ENCODE measurements at regions not wholly inside any gene's neighbourhood (a gene's known extent, or its start where the extent isn't known, plus 50 kb on each side); places are given as distances from the start of the nearest gene placed in this dataset.

GRCh38 chr9:24464319-24464951 is 81.3 kb downstream of the IZUMO3 start:
- H3K79me2 ChIP-seq (ENCODE audit: control insufficient read depth, insufficient read depth, low read length) = no peaks in the 10 kb centered on the region
- Mint-ChIP-seq H3K27me3 (no peaks in the 10 kb centered on the region), H3K4me1 (no peaks in the 10 kb centered on the region), H3K9me3 (ENCODE audit: insufficient read depth) (peaks cover 4% of the 10 kb centered on the region), H3K4me3 (no peak overlapping the region), H3K27ac (no peak overlapping the region)
- POLR2A ChIA-PET = no interaction called here
- ATAC-seq (ENCODE audit: low read depth) (no peak), DNase-seq (no peak)
- CTCF ChIA-PET = no interaction called here
- H2AFZ ChIP-seq (ENCODE audit: insufficient read depth, low read depth, low read length, poor library complexity, severe bottlenecking) = no peak overlapping the region
- no peaks in the 10 kb centered on the region for H4K20me1 ChIP-seq (ENCODE audit: control insufficient read depth, insufficient read depth, low read length, poor library complexity, severe bottlenecking)
- H3K4me1 ChIP-seq (ENCODE audit: control insufficient read depth in 2 of 2, insufficient read depth in 2 of 2, low read length in 2 of 2) = no peaks in the 10 kb centered on the region
- no peak overlapping the region for H3K4me3 ChIP-seq (ENCODE audit: control extremely low read depth in 1 of 5, extremely low read depth in 1 of 5, insufficient read depth in 1 of 5, low read depth in 2 of 5, low read length in 4 of 5)
- H3K4me2 ChIP-seq (replicated peaks; ENCODE audit: low read depth, low read length, poor library complexity, severe bottlenecking) = no peak overlapping the region
- no peak overlapping the region for H3K27ac ChIP-seq (ENCODE audit: low read length in 2 of 2)
- no CpG with 5 or more reads among the region's 2 CpGs for WGBS (ENCODE audit: insufficient coverage)
- H3K27me3 ChIP-seq (replicated peaks in 1 of 4; ENCODE audit: control extremely low read depth in 1 of 4, control insufficient read depth in 3 of 4, insufficient read depth in 4 of 4, low read length in 3 of 4) = no peaks in the 10 kb centered on the region
- no peaks in the 10 kb centered on the region for H3K9me3 ChIP-seq (ENCODE audit: control extremely low read depth in 1 of 3, control insufficient read depth in 2 of 3, insufficient read depth in 1 of 3, low read length in 2 of 3)
- intact Hi-C loops (cut with micrococcal nuclease) = no loop called here
- H3K9ac ChIP-seq (ENCODE audit: low read length) = no peak overlapping the region
- H3K36me3 ChIP-seq (replicated peaks in 1 of 2; ENCODE audit: control extremely low read depth in 1 of 2, control insufficient read depth in 1 of 2, extremely low read depth in 1 of 2, insufficient read depth in 2 of 2, low read length in 1 of 2) = no peaks in the 10 kb centered on the region
- TF ChIP-seq CTCF (IDR thresholded peaks at IDR 0.05) = no peak
- no peak for TF ChIP-seq EZH2 (IDR thresholded peaks at IDR 0.05; ENCODE audit: borderline replicate concordance, insufficient read depth, low read depth, low read length, poor library complexity, severe bottlenecking)

GRCh38 chr9:24462951-24463350 is 82.7 kb downstream of the IZUMO3 start:
- no peaks in the 10 kb centered on the region for H3K27me3 Mint-ChIP-seq
- intact Hi-C loops (cut with micrococcal nuclease) = no loop called here
- no peaks in the 10 kb centered on the region for H3K9me3 Mint-ChIP-seq (ENCODE audit: insufficient read depth)
- H3K9me3 ChIP-seq (ENCODE audit: control extremely low read depth in 1 of 3, control insufficient read depth in 2 of 3, insufficient read depth in 1 of 3, low read length in 2 of 3) = no peaks in the 10 kb centered on the region
- no peak overlapping the region for H3K4me3 Mint-ChIP-seq
- H3K27ac ChIP-seq (ENCODE audit: low read length in 2 of 2) = no peak overlapping the region
- POLR2A ChIA-PET = no interaction called here
- H3K36me3 ChIP-seq (replicated peaks in 1 of 2; ENCODE audit: control extremely low read depth in 1 of 2, control insufficient read depth in 1 of 2, extremely low read depth in 1 of 2, insufficient read depth in 2 of 2, low read length in 1 of 2) = no peaks in the 10 kb centered on the region
- TF ChIP-seq CTCF (IDR thresholded peaks at IDR 0.05) (no peak), EZH2 (IDR thresholded peaks at IDR 0.05; ENCODE audit: borderline replicate concordance, insufficient read depth, low read depth, low read length, poor library complexity, severe bottlenecking) (no peak)
- no peaks in the 10 kb centered on the region for H3K4me1 ChIP-seq (ENCODE audit: control insufficient read depth in 2 of 2, insufficient read depth in 2 of 2, low read length in 2 of 2)
- H3K79me2 ChIP-seq (ENCODE audit: control insufficient read depth, insufficient read depth, low read length) = no peaks in the 10 kb centered on the region
- no peak overlapping the region for H3K27ac Mint-ChIP-seq
- CTCF ChIA-PET = no interaction called here
- H4K20me1 ChIP-seq (ENCODE audit: control insufficient read depth, insufficient read depth, low read length, poor library complexity, severe bottlenecking) = no peaks in the 10 kb centered on the region
- ATAC-seq (ENCODE audit: low read depth) (no peak), DNase-seq (no peak)
- no peak overlapping the region for H3K9ac ChIP-seq (ENCODE audit: low read length)
- no peaks in the 10 kb centered on the region for H3K27me3 ChIP-seq (replicated peaks in 1 of 4; ENCODE audit: control extremely low read depth in 1 of 4, control insufficient read depth in 3 of 4, insufficient read depth in 4 of 4, low read length in 3 of 4)
- no peak overlapping the region for H2AFZ ChIP-seq (ENCODE audit: insufficient read depth, low read depth, low read length, poor library complexity, severe bottlenecking)
- no peak overlapping the region for H3K4me2 ChIP-seq (replicated peaks; ENCODE audit: low read depth, low read length, poor library complexity, severe bottlenecking)
- no peak overlapping the region for H3K4me3 ChIP-seq (ENCODE audit: control extremely low read depth in 1 of 5, extremely low read depth in 1 of 5, insufficient read depth in 1 of 5, low read depth in 2 of 5, low read length in 4 of 5)
- no peaks in the 10 kb centered on the region for H3K4me1 Mint-ChIP-seq
- no CpG with 5 or more reads among the region's 4 CpGs for WGBS (ENCODE audit: insufficient coverage)
